ENCODE measurements at regions not wholly inside any gene's neighbourhood (a gene's known extent, or its start where the extent isn't known, plus 50 kb on each side); places are given as distances from the start of the nearest gene placed in this dataset.
A peak's percentile ranks its signal among the peaks of the same experiment; 100 is the strongest.

DNA sequence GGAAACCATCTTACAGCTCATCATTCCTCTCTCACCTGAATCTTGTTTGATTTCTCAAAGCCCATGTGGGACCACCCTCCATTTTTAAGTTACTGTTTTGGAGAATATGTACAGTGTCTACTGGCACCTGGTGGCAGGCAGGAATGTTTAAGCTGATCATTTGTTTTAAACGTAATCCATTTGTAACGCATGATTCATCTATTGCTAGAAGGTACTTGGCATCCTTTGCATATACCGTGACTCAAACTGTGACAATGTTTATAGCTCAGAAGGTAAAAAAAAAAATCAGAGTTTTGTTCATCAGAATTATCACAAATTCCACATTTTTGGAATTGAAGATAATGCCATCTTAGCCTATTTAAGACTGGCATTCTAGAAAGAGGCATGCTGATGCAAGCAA, 1007.5 kb upstream of the EEF2KMT start:
- H3K36me3 Mint-ChIP-seq, result no peaks in the 10 kb centered on the region
- no peaks in the 10 kb centered on the region for H3K27me3 Mint-ChIP-seq
- no peaks in the 10 kb centered on the region for H3K9me3 Mint-ChIP-seq
- TF ChIP-seq, protein P1, sequence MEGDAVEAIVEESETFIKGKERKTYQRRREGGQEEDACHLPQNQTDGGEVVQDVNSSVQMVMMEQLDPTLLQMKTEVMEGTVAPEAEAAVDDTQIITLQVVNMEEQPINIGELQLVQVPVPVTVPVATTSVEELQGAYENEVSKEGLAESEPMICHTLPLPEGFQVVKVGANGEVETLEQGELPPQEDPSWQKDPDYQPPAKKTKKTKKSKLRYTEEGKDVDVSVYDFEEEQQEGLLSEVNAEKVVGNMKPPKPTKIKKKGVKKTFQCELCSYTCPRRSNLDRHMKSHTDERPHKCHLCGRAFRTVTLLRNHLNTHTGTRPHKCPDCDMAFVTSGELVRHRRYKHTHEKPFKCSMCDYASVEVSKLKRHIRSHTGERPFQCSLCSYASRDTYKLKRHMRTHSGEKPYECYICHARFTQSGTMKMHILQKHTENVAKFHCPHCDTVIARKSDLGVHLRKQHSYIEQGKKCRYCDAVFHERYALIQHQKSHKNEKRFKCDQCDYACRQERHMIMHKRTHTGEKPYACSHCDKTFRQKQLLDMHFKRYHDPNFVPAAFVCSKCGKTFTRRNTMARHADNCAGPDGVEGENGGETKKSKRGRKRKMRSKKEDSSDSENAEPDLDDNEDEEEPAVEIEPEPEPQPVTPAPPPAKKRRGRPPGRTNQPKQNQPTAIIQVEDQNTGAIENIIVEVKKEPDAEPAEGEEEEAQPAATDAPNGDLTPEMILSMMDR (conservative IDR thresholded peaks at IDR 0.05), result no peak
- H3K4me1 Mint-ChIP-seq (ENCODE audit: unreplicated experiment), result no peaks in the 10 kb centered on the region
- no peak for DNase-seq (ENCODE audit: extremely low spot score, unreplicated experiment)
- H3K27ac Mint-ChIP-seq, result no peak overlapping the region
- no peak overlapping the region for H3K4me3 Mint-ChIP-seq

DNA sequence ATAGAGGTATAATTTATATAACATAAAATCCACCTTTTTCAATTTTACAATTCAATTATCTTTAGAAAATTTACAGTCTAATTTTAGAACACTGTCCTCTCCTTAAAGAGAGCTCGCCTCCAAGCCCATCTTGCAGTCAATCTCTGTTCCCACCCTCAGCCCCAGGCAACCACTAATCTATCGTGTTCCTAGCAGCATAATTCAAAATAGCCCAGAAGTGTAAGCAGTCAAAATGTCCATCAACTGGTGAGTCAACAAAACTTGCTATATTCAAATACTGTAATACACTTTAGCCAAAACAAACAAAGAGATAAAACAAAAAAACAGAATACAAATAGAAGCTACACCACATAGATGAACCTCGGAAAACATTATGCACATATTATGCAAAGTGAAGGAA, 1006.8 kb upstream of the EEF2KMT start:
- no peak overlapping the region for H3K27ac Mint-ChIP-seq
- peak overlapping the region; percentile 10 for H3K4me3 Mint-ChIP-seq
- no peaks in the 10 kb centered on the region for H3K4me1 Mint-ChIP-seq (ENCODE audit: unreplicated experiment)
- no peak for DNase-seq (ENCODE audit: extremely low spot score, unreplicated experiment)
- H3K9me3 Mint-ChIP-seq, result no peaks in the 10 kb centered on the region
- no peaks in the 10 kb centered on the region for H3K27me3 Mint-ChIP-seq
- no peaks in the 10 kb centered on the region for H3K36me3 Mint-ChIP-seq
- TF ChIP-seq, protein P1 (conservative IDR thresholded peaks at IDR 0.05), result no peak

DNA sequence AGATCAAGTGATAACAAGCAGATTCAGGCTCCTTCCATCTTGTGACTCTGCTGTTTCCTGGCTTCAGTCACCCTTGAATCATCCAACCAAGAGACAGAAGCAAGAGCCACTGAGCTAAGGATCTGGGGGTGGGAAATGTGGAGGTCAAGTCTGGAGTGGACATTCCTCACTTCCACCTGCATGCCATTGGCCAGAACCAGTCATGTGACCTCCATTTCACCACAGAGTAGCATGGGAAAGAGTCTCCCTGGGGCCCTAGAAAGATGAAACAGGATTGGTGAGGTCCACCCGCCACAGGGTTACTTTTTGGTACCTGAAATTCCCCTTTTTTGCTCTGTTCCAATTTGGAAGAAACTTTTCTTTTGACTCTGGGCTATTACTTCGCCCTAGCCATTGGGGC, 1006.0 kb upstream of the EEF2KMT start:
- no peak for DNase-seq (ENCODE audit: extremely low spot score, unreplicated experiment)
- H3K4me1 Mint-ChIP-seq (ENCODE audit: unreplicated experiment), result no peaks in the 10 kb centered on the region
- H3K27ac Mint-ChIP-seq, result no peak overlapping the region
- H3K9me3 Mint-ChIP-seq, result no peaks in the 10 kb centered on the region
- H3K27me3 Mint-ChIP-seq, result no peaks in the 10 kb centered on the region
- TF ChIP-seq, protein P1 (conservative IDR thresholded peaks at IDR 0.05), result no peak
- no peak overlapping the region for H3K4me3 Mint-ChIP-seq
- no peaks in the 10 kb centered on the region for H3K36me3 Mint-ChIP-seq

DNA sequence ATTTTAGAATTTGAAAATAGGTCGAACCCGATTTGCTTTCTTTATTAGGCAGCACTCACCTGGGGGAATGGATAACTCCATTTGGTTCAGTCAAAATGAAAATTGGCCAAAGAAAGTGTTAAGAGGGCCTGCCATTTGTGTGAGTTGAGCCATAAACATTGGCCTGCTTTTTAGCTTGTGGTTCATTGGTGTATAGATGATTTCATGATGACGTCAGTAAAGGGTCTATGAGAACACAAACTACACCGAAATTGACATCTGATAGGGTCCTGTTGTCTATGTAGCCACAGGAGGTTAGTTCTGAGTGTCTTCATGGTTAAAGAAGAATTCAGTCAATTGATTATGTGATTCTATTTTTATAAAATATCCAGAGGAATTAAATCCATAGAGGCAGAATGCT, 1001.5 kb upstream of the EEF2KMT start:
- Mint-ChIP-seq H3K4me1 (ENCODE audit: unreplicated experiment) (no peaks in the 10 kb centered on the region), H3K36me3 (no peaks in the 10 kb centered on the region), H3K9me3 (no peaks in the 10 kb centered on the region), H3K4me3 (no peak overlapping the region), H3K27me3 (no peaks in the 10 kb centered on the region), H3K27ac (no peak overlapping the region)
- TF ChIP-seq, protein P1 (conservative IDR thresholded peaks at IDR 0.05), result no peak
- no peak for DNase-seq (ENCODE audit: extremely low spot score, unreplicated experiment)

DNA sequence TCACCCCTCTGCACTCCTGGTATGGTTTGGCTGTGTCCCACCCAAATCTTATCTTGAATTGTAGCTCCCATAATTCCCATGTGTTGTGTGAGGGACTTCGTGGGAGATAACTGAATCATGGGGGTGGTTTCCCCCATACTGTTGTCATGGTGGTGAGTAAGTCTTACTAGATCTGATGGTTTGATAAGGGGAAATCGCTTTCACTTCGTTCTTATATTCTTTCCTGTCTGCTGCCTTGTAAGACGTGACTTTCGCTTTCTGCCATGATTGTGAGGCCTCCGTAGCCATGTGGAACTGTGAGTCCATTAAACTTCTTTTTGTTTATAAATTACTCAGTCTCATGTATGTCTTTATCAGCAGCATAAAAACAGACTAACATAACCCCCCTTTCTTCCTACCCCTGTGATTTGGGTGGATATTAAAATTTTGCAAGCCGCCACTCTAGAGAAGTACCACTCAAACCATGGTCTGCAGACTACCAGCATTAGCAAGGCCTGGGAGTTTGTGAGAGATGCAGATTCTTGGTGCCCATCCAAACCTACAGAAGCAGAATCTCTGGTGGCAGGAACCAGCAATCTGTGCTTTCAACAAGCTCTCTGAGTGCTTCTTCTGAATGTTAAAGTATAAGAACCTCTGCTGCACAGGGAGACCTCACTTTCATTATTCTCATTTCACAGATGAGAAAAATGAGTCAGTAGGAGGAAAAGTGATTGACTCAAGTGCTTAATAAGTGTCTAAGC, 999.5 kb upstream of the EEF2KMT start:
- no peak for DNase-seq (ENCODE audit: extremely low spot score, unreplicated experiment)
- H3K4me1 Mint-ChIP-seq (ENCODE audit: unreplicated experiment), result no peaks in the 10 kb centered on the region
- no peaks in the 10 kb centered on the region for H3K36me3 Mint-ChIP-seq
- no peaks in the 10 kb centered on the region for H3K27me3 Mint-ChIP-seq
- no peak overlapping the region for H3K27ac Mint-ChIP-seq
- H3K4me3 Mint-ChIP-seq, result no peak overlapping the region
- TF ChIP-seq, protein P1 (conservative IDR thresholded peaks at IDR 0.05), result no peak
- no peaks in the 10 kb centered on the region for H3K9me3 Mint-ChIP-seq
